Peyer's patch (tissue), 4 donors: ENCODE measurements at regions not wholly inside any gene's neighbourhood (a gene's known extent, or its start where the extent isn't known, plus 50 kb on each side); places are given as distances from the start of the nearest gene placed in this dataset.

Source experiments
- DNase-seq, 3 donors: peaks; one replicate each; pipeline ENCODE4 v3.0.0-alpha.2; 2017 to 2019
- H3K27ac ChIP-seq, 4 donors: fragments of 200-600 bp; sonication (generic); one replicate each; pipeline ENCODE4 v1.5.1; 2016 to 2019
- H3K27me3 ChIP-seq, 2 donors: fragments of 200-600 bp; sonication (generic); one replicate each; pipeline ENCODE4 v1.5.1; 2019
- H3K36me3 ChIP-seq, 3 donors: fragments of 200-600 bp; sonication (generic); one replicate each; pipeline ENCODE4 v1.5.1; 2016 to 2019
- H3K4me1 ChIP-seq, 4 donors: fragments of 200-600 bp; sonication (generic); one replicate each; pipeline ENCODE4 v1.5.1; 2016 to 2019
- H3K4me3 ChIP-seq, 4 donors: fragments of 200-600 bp; sonication (generic); 1 replicate in 3 of 4; 2 replicates in 1 of 4; pipeline ENCODE4 v1.5.1; 2016 to 2019; ENCODE audit warnings: mild to moderate bottlenecking in 1 of 4
- H3K9me3 ChIP-seq, 4 donors: fragments of 200-600 bp; sonication (generic); one replicate each; pipeline ENCODE4 v1.5.1; 2016 to 2019; ENCODE audit warnings: mild to moderate bottlenecking in 1 of 4
- CTCF ChIP-seq, 6 experiments: fragments of 450-650 bp in 4 of 6; fragments of 200-600 bp in 2 of 6; sonication (generic) in 1 of 6; IDR thresholded peaks; one replicate each; pipeline ENCODE4 v1.5.1; 2017 to 2019; ENCODE audit warnings: antibody characterized with exemption in 6 of 6, mild to moderate bottlenecking in 3 of 6, moderate library complexity in 1 of 6
- POLR2A ChIP-seq, 2 donors: fragments of 450-650 bp; IDR thresholded peaks; one replicate each; pipeline ENCODE4 v1.5.1; 2017; ENCODE audit warnings: antibody characterized with exemption in 2 of 2, mild to moderate bottlenecking in 2 of 2, moderate library complexity in 2 of 2

- no peaks in the 10 kb centered on the region for H3K27me3 ChIP-seq
- H3K27ac ChIP-seq, result no peak overlapping the region
- no peaks in the 10 kb centered on the region for H3K36me3 ChIP-seq
- TF ChIP-seq CTCF (IDR thresholded peaks at IDR 0.05) (no peak), POLR2A (IDR thresholded peaks at IDR 0.05) (no peak)
- no peak overlapping the region for H3K4me3 ChIP-seq
- no peaks in the 10 kb centered on the region for H3K9me3 ChIP-seq
- no peak for DNase-seq
- no peaks in the 10 kb centered on the region for H3K4me1 ChIP-seq
Measured at GRCh38 chr1:5551274-5551975, 440.8 kb downstream of the NPHP4 start.

DNA sequence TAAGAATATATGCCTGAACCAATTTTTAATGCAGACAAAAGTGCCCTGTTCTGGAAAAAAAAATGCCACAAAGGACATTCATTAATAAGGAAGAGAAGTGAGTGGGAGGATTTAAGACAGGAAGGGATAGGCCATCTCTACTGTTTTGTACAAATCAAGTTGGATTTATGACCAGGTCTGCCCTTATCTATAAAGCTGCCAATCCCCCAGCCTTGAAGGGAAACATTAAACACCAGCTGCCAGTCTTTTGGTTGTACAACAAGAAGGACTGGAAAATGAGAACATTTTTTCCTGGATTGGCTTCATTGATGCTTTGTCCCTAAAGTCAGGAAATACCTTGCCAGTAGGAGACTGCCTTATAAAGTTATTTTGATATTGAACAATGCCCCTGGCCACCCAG is 444.0 kb downstream of the NPHP4 start:
- no peak overlapping the region for H3K4me3 ChIP-seq
- H3K27me3 ChIP-seq, result no peaks in the 10 kb centered on the region
- H3K36me3 ChIP-seq, result no peaks in the 10 kb centered on the region
- no peaks in the 10 kb centered on the region for H3K4me1 ChIP-seq
- no peak for DNase-seq
- H3K27ac ChIP-seq, result no peak overlapping the region
- TF ChIP-seq POLR2A (IDR thresholded peaks at IDR 0.05) (no peak), CTCF (IDR thresholded peaks at IDR 0.05) (no peak)
- H3K9me3 ChIP-seq, result no peaks in the 10 kb centered on the region

- no peak for DNase-seq
- H3K27me3 ChIP-seq, result no peaks in the 10 kb centered on the region
- H3K4me1 ChIP-seq, result no peaks in the 10 kb centered on the region
- TF ChIP-seq POLR2A (IDR thresholded peaks at IDR 0.05) (no peak), CTCF (IDR thresholded peaks at IDR 0.05) (no peak)
- H3K27ac ChIP-seq, result no peak overlapping the region
- no peaks in the 10 kb centered on the region for H3K9me3 ChIP-seq
- no peak overlapping the region for H3K4me3 ChIP-seq
- H3K36me3 ChIP-seq, result no peaks in the 10 kb centered on the region
Measured at GRCh38 chr1:5543235-5543634, 449.0 kb downstream of the NPHP4 start.

DNA sequence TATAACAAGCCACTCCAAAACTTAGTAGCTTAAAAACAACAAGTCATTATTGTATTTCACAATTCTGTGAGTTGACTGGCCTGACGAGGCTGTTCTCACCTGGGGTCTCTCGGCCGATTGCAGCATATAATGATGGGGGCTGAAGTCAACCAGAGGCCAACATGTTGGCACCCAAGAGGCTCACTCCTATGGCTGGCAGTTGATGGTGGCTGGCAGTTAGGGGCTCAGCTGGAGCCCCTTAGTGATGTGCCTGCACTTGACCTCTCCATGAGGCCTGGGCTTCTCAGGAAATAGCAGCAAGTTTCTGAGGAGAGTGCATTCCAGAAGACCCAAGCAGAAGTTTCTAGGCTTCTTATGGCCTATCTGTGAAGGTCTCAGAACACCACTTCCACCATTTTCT is 459.4 kb downstream of the NPHP4 start:
- H3K9me3 ChIP-seq, result no peaks in the 10 kb centered on the region

DNA sequence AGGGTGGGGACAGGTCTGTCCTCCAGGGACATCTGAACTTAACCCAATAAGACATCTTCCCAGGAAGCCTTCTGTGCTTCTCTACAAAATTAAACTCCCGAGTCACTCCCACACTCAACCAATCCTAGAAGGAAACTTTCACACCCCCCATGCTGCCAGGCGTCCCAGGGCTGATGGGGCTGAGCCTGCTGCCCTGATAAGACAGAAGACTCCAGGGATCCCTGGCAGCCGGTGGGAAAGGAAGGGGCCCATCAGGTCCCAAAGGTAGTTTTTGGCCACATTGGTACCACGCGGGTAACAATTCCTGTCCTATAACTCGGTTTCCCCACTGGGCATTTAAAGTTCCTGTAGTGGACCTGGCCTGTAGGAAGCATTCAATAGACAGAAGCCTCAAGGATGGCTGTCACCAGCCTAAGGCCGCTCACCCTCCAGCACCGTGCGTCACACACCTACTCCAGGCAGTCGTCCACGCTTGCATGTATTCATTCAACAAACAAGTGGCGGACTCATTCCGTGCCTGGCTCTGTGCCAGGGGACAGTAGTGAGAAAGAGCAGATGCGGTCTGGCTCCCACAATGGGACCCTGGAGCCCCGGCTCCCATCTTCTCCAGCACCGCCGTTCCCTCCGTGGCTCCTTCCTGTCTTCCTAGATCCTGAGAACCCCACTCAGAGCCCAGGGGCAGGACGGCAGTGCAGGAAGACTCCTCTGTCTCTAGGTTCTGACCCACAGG is 465.2 kb downstream of the NPHP4 start:
- no peaks in the 10 kb centered on the region for H3K9me3 ChIP-seq

More for the DNA sequence above, 459.4 kb downstream of the NPHP4 start:
- H3K4me3 ChIP-seq, result no peak overlapping the region
- H3K27ac ChIP-seq, result no peak overlapping the region
- no peaks in the 10 kb centered on the region for H3K27me3 ChIP-seq
- no peaks in the 10 kb centered on the region for H3K4me1 ChIP-seq
- no peaks in the 10 kb centered on the region for H3K36me3 ChIP-seq
- TF ChIP-seq POLR2A (IDR thresholded peaks at IDR 0.05) (no peak), CTCF (IDR thresholded peaks at IDR 0.05) (no peak)
- DNase-seq, result no peak

More for the DNA sequence above, 465.2 kb downstream of the NPHP4 start:
- Histone ChIP-seq H3K27ac (no peak overlapping the region), H3K27me3 (no peaks in the 10 kb centered on the region), H3K36me3 (no peaks in the 10 kb centered on the region), H3K4me3 (no peak overlapping the region), H3K4me1 (no peaks in the 10 kb centered on the region)
- TF ChIP-seq CTCF (IDR thresholded peaks at IDR 0.05) (no peak), POLR2A (IDR thresholded peaks at IDR 0.05) (no peak)
- DNase-seq, result no peak
